NCI-H2196 (cell line): ENCODE measurements at regions not wholly inside any gene's neighbourhood (a gene's known extent, or its start where the extent isn't known, plus 50 kb on each side); places are given as distances from the start of the nearest gene placed in this dataset.
A peak's percentile ranks its signal among the peaks of the same experiment; 100 is the strongest.

Experiments
- DNase-seq: peaks from one replicate; lab custom pipeline; 2025; ENCODE audit not compliant: unreplicated experiment; lab: John Stamatoyannopoulos, UW

DNA sequence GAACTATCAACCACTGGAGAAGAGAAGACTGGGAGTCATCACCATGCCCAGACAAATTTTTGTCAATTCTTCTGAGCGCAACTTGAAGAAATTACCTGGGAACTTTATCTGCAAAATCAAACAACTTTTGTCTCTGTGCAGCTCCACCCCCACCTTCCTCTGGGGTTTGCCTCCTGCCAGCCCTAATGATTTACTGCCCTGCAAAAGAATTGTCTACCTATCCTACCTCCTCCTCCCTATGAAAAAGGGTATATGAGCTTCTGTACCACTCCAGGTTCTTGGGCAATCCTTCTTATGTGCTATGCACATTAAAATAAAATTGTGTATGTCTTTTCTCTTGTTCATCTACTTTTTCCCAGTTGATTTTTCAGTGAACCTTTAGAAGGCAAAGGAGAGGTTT is 191.9 kb downstream of the URB2 start:
- DNase-seq: no peak

DNA sequence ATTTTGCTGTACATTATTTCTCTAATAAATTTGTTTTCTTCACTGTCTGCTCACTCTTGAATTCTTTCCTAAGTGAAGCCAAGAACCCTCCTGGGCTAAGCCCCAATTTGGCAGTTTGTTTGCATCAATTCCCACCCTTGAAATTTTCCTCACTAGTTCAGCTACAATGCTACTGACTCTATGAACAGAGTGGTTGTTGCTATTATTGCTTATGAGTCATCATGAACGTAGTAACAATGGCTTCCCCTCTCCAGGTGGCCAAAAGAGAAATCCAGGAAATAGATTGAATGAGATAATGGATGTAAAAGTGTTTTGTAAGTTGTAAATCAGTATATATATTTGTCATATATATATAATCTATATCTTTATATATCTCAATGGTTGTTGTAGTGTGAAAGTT is 193.0 kb downstream of the URB2 start:
- no peak for DNase-seq

DNA sequence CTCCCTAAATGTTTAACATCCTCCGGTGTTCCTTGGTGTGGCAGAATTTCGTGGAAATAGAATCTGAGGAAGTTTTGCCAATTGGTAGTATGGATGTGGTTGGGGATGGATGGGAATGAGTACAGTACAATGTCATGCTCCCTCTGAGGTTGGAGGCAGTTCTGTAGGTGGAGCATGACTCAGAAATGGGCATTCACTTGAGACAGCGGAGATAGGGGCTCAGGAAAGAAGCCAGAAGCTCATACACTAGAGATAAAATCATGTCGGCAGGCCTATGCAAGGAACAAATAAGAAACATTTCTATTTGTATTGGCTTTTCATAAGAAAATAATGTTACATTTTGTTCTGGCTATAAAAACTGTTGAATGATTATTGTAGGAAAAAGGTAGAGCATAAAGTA is 196.0 kb downstream of the URB2 start:
- no peak for DNase-seq

DNA sequence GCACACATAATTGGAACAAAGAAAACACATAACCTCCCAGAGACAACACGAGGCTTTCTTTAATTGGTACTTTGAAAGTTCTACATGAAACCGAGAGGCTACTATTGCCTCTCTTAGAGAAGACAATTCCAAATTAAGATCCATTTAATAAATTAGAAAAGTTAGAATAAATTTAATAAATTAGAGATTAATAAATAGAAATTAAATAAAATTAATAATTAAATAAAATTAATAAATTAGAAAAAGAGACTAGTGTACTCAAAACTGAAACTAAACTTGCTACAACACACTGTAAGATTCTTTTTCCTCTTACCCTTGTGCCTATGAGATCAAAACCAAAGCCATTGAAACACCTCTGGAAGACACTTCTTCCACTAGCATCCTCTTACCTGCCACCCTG is 199.0 kb downstream of the URB2 start:
- no peak for DNase-seq

DNA sequence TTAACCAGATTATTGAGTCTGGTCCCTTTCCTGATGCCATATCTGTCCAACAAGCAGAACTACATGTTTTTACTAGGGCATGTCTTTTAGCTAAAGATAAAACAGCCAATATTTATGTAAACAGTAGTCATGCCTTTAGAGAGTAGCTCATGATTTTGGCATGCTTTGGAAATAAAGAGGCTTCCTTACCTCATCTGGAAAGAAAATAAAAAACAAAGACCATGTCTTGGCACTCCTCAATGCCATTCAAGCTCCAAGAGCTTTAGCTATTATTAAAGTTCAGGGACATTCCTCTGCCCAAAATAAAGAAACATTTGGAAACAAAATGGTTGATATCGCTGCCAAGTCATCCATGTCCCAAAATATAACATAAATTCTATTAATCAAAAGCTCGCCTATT is 202.4 kb downstream of the URB2 start:
- DNase-seq: no peak

DNA sequence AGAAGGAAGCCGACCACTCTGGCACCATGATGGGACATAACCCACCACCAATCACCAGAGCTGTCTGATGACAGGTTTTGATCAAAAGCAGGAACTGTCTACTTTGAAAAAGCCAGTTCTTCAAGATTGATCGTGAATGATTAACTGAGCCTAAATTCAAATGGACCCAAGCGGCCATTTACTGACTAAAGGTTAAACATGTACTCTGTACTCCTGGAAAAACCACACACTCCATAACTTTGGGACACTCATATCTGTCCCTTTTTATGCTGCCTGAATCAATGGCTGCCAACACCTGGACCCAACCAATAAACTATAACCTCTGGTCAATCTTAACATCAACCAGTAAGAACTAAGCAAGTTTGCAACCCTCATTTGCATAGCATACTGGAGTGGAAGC is 206.6 kb downstream of the URB2 start:
- DNase-seq: no peak

DNA sequence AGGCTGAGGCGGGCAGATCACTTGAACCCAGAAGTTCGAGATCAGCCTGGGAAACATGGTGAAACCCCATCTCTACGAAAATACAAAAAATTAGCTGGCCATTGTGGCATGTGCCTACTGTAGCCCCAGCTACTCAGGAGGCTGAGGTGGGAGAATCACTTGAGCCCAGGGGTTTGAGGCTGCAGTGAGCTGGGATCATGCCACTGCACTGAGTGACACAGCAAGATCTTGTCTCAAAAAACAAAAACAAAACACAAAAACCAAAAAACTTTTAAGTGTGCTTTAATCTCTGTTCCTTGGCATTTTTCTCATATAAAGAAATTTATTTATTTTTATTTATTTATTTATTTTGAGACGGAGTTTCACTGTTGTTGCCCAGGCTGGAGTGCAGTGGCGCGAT is 208.2 kb downstream of the URB2 start:
- DNase-seq: no peak

DNA sequence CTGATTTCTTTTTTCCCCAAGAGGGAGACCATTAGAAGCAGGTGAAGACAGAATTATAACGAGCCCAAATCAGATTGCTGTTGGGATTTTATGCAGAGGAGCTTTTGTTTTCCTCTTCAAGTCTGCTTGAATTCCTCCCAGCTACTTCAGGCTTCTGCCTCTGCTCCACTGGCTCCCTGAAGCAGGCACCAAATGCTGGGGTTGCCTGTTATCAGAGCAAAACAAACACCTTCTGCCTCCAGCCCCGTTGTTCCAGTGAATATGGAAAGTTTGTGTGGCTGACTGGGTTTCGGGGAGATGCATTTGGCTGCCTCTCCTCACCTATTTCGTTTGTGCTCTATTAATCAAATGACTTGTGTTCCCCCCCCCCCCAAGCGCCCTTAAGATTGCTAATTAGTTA is 209.2 kb downstream of the URB2 start:
- no peak for DNase-seq

DNA sequence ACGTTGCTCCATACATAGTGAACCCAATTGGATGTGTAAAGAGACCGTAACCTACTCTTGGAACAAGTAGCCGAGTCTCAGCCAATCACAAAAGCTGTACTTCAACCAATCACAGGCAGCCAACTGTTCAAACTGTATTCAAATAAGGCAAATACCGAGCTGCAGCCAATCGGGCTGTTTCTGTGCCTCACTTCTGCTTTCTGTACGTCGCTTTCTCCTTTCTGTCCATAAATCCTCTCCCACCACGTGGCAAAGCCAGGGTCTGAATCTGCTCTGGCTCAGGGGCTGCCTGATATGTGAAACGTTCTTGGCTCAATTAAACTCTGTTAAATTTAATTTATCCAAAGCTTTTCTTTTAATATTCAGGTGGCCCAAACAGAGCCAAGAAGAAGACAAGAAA is 210.3 kb downstream of the URB2 start:
- DNase-seq: no peak

DNA sequence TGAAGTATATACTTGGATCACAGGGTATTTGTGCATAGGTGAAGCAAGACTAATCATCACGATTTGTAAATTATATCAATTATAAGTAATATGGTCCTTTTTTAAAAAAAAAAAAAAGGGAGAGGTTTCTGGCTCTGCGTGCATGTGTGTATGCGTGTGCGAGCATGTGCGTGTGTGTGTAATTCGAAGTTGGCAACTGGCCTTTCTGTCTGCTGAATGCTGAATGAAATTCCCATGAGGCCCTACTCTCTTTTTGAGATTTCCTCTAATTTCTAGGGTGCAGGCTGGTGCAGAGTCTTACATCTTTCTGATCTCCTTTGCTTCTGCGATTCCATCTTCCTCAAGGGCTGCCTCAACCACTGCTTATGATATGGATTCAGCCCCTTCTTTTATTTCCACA is 212.2 kb downstream of the URB2 start:
- no peak for DNase-seq

DNA sequence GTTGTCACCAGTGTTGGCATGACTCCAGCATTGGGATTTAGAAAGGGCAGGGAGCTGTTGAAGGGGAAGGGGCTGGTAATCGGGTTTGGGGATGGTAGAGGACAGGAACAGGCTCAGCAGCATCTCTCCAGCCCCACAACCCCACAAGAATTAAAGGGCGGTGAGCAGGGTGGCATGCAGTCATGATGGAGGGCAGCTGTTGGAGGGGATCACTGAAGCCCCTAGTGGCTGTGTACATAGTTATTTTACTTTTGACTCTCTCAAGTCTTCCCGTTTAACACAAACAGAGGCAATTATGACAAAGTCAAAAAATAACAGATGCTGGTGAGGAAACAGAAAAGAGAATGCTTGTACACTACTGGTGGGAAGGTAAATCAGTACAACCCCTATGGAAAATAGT is 213.8 kb downstream of the URB2 start:
- DNase-seq: no peak

DNA sequence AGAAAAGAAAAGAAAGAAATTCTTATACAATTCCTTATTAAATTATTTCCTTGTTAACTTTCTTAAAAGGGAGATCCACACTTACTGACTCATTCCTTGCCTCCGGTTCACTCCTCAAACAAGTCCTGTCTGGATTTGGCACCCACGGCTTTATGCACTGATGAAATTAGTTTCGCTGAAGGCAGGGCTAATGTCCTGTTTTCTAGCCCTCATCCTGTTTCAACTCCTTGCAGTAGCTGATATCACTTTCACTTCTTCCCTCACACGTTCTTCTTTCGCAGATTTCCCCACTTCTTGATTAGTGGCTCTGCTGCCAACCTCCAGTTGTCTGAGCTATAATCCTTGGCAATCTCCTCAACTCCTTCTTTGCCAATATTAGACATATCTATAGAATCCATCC is 215.2 kb downstream of the URB2 start:
- DNase-seq: no peak

DNA sequence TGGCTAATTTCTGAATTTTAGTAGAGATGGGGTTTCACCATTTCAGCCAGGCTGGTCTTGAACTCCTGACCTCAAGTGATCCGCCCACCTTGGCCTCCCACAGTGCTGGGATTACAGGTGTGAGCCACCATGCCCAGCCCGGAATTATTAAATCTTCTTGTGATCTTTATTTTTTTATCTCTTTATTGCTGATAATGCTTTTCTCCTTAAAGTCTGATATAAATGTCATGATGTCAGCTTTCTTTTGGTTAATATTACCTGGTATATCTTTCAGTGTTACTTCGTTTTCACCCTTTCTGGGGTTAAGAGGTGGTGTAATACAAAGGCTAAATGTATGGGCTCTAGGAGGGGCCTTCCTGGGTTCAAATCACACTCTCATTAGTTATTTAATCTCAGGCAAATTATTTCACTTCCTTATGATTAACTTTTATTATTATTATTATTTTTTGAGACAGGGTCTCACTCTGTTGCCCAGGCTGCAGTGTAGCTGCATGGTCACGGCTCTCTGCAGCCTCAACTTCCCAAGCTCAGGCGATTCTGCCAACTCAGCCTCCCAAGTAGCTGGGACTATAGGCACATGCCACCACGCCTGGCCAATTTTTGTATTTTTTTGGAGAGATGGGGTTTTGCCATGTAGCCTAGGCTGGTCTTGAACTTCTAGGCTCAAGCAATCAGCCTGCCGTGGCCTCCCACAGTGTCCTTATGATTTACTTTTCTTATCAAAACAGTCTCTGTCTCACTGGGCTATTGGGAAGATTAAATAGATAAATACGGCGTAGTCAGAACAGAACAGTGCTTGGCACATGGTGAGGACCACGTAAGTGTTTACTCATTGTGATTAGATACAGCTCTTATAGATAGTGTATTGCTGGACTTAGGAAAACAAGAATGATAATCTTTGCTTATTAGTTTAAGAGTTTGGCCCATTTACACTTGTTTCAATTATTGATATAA is 216.5 kb downstream of the URB2 start:
- no peak for DNase-seq

DNA sequence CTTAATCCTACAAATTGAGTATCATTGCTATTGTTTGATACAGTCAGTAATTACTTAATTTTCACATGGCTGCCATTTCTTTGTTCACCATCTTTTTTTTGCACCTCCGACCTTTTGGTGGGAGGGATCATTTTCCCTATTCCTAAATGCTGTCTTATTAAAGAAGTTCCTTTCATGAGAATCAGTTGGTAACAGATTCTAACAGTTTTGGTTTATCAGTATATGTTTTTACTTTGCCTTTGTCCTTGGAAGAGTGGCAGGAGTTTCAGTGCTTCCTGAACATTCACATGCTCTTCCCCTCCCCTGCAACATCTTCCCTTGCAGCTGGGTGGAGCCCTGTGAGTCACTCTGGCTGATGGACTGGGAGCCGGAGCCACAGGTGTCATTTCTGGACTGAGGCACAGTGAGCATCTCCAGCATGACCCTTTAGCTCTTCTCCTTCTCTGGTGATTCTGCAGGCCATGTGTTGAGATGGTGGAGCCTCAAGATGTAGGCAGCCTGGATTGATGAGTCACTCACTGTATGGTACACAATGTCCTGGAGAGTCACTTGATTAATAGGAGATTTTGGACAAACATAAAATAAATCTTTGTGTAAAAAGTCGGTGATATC is 217.7 kb downstream of the URB2 start:
- DNase-seq: peak; percentile 46

DNA sequence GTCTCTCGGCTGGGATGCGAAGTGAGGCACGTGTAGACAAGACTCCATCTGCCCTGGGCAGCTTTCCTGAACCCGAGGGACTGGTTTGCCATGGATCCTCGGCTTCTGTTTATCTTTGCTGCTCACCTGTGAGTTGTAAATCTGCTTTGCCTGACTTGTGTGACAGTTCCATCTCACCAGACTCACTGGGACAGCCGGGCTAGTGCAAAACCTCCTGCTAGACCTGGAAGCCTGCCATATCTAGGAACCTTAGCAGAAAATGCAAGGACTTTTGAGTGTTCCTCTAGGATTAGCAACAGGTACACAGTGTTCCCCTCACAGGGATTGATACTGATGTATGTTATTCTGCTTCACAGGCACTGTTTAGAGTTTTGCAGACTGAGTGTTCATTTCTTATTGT is 218.6 kb downstream of the URB2 start:
- no peak for DNase-seq

DNA sequence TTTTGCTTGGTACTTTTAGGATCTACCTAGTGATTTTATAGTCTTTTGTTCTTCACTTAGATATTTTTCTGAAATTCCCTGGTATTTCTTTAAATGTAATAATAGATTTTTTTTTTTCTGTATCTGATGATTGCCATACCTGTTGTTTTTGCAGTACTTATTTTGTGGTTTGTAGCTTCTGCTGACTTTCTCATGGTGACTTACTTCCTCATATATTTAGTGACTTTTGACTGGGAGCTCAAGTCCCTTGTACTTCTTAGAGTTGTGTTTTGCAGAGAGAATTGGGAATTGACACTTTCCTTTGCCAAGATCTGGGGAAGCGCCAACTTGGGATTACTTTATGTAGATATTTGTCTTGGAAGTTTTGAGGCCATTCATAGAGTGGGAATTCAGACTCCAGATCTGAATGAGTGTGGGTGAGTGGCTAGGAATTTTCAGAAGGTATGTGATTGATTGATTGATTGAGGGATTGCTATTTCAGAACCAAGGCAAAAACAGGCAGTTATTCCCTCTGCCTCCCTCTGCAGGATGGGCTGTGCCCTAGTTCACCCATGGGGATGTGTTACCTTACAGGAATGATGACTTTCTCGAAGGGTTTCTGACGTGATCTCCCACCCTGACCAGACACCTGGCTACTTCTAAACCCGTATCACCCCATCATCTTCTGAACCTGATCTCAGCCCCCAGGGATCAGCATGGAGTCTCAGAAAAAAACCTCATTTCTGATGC is 219.5 kb downstream of the URB2 start:
- DNase-seq: no peak

DNA sequence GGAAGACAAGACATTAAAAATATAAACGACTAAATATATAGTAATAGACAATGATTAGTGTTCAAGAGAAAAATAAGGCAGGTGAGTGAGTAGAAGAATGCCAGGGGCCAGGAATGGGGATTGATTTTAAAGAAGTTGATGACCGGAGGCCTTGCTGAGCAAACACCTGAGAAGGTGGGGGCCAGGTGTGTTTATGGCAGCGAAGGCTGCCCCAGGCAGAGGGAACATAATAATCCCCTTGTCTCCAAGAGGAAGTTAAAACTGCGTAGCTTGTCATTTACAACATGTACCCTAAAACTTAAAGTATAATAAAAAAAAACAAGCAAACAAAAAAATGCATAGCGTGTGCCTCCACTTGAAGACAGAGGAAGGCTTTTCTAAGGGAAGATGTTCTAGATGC is 220.3 kb downstream of the URB2 start:
- no peak for DNase-seq

DNA sequence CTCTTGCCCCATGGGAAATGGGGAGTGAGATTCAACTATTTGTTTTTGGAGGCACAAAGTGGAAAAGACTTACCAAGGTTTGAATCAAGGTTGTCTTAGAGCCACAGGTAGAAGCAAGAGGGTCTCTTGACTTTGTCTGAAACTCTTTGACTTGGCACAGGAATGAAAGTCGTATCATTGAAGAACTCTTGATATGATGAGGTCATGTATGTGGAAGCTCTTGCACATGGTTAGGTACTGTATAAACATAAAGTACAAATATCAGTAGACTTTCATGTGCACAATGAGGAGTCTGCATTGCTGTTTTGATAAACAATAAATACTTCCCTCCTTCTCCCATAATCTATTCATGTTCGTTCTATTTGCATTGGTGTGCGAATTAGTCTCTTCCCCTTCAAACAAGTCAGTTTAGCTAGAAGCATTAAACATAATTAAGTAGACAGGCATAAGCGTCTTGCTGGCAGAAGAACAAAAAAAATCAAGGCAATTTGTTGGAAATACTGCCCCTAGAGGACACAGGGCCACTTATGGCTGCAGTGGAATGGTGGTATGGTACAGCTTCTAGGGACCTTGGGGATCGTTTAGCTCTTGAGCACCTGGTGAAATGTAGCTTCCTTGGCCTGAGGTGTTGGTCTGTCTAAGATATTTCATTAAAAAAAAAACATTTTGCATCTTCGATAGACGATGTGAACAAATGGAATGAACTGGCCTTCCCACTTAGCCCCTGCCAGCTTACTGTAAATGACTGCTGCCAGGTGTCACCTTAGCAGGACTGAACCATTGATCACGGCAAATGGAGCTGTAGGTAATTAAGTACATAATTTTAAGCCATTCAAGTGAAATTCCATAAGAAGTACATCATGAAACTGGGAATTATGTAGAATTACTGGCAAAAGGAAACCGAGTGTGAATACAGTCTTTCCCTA is 218.0 kb upstream of the GALNT2 start:
- DNase-seq: peak; percentile 14

DNA sequence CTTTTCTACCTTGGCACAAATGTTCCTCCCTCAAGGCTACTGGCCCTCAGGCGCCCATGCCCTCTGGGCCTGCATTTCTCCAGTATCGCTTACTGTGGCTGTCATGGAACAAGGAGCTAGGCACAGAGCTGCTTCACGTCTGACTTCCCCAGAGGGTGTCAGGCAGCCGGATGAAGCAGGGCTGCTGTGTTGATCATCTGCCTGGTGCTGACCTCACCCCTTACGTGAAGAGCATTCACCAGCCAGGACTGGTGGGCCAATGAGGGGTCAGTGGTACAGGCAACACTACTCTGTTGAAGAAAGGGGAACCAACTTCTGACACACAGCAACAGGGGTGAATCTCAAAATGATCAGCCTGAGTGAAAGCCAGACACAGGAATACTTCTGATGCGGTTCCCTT is 215.5 kb upstream of the GALNT2 start:
- no peak for DNase-seq

DNA sequence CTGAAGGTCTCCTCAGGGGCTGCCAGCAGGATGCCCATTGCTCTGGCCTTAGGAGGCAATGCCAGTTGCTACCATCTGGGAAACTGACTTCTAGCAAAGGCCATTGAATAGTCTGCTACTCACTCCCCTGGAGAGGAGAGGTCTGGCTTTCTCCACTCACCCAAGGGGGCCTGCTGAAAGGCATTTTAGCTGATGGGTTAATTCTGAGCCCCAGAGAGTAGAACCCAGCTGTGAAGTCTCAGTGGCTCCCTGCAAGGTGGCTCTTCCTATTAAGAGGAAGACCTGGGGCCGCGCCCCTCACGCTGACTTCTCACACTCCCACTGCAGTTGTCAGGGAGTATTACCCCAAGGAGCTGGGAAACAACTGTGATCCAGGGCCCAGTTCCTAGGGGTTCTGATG is 213.3 kb upstream of the GALNT2 start:
- DNase-seq: no peak

DNA sequence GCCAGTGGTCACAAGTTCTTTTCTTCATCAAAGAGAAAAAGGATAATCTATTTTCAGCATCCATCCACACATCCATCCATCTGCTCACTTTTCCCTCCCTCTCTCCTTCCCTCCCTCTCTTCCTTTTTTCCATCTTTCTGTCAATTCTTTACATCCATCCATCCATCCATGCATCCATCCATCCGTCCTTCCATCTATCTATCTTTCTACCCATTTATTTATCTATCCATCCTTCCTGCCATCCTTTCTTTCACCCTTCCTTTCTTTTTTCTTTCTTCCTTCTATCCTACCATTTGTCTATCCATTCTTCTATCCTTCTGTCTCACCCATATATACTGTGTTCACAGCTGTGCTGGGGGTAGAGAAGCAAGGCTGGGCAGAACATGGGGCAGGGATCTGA is 212.4 kb upstream of the GALNT2 start:
- DNase-seq: no peak
